GM23338 (cell line): ENCODE measurements at regions not wholly inside any gene's neighbourhood (a gene's known extent, or its start where the extent isn't known, plus 50 kb on each side); places are given as distances from the start of the nearest gene placed in this dataset.

Experiments used
- ATAC-seq: fragments of 200-7000 bp; cut with Tn5 transposase; 3 replicates; pipeline ENCODE4 v1.9.1; 2020
- DNase-seq: peaks from one replicate; pipeline ENCODE4 v3.0.0-alpha.2; 2015; ENCODE audit warnings: low spot score
- H2AFZ ChIP-seq: fragments of 200-600 bp; sonication (generic); 2 replicates; pipeline ENCODE4 v1.8.0; 2016; ENCODE audit warnings: antibody characterized with exemption, mild to moderate bottlenecking, moderate library complexity
- H3F3A ChIP-seq: fragments of 200-600 bp; sonication (generic); replicated peaks from 2 replicates; pipeline ENCODE4 v1.8.0; 2017; ENCODE audit warnings: antibody characterized with exemption, mixed run types, low read depth
- H3K27ac ChIP-seq: fragments of 200-600 bp; sonication (generic); 2 replicates; pipeline ENCODE4 v1.6.1; 2016; ENCODE audit warnings: low read depth
- H3K27me3 ChIP-seq: fragments of 200-600 bp; sonication (generic); 2 replicates; pipeline ENCODE4 v1.8.0; 2016; ENCODE audit warnings: mild to moderate bottlenecking, mixed run types, moderate library complexity; ENCODE audit not compliant: insufficient read depth
- H3K36me3 ChIP-seq: fragments of 200-600 bp; sonication (generic); 2 replicates; pipeline ENCODE4 v1.8.0; 2016; ENCODE audit warnings: mild to moderate bottlenecking; ENCODE audit not compliant: insufficient read depth
- H3K4me1 ChIP-seq: fragments of 200-600 bp; sonication (generic); 2 replicates; pipeline ENCODE4 v1.8.0; 2016; ENCODE audit warnings: mild to moderate bottlenecking, moderate library complexity; ENCODE audit not compliant: insufficient read depth
- H3K4me2 ChIP-seq: fragments of 200-600 bp; sonication (generic); 2 replicates; pipeline ENCODE4 v1.7.1; 2017; ENCODE audit warnings: mixed run types
- H3K4me3 ChIP-seq: fragments of 200-600 bp; sonication (generic); 2 replicates; pipeline ENCODE4 v1.6.1; 2016; ENCODE audit warnings: mixed run types
- H3K79me2 ChIP-seq: fragments of 200-600 bp; sonication (generic); replicated peaks from 2 replicates; pipeline ENCODE4 v1.8.0; 2017; ENCODE audit warnings: mild to moderate bottlenecking; ENCODE audit not compliant: insufficient read depth
- H3K9me2 ChIP-seq: fragments of 200-600 bp; sonication (generic); 2 replicates; pipeline ENCODE4 v1.8.0; 2017; ENCODE audit not compliant: insufficient read depth
- H4K20me1 ChIP-seq: fragments of 200-600 bp; sonication (generic); replicated peaks from 2 replicates; pipeline ENCODE4 v1.8.0; 2017; ENCODE audit warnings: mild to moderate bottlenecking; ENCODE audit not compliant: insufficient read depth
- H3K27ac Mint-ChIP-seq: 2 replicates; pipeline ENCODE4 v1.8.0; 2020; ENCODE audit warnings: inconsistent platforms, mild to moderate bottlenecking, moderate library complexity, mixed read lengths
- H3K27me3 Mint-ChIP-seq: 3 replicates; pipeline ENCODE4 v1.8.0; 2022; ENCODE audit warnings: low read depth, mild to moderate bottlenecking, moderate library complexity, mixed read lengths, inconsistent platforms; ENCODE audit not compliant: insufficient read depth, poor library complexity
- H3K36me3 Mint-ChIP-seq: 3 replicates; pipeline ENCODE4 v1.8.0; 2021; ENCODE audit warnings: low read depth, mild to moderate bottlenecking, inconsistent platforms, moderate library complexity, mixed read lengths
- H3K4me1 Mint-ChIP-seq: 3 replicates; pipeline ENCODE4 v1.8.0; 2020; ENCODE audit warnings: mild to moderate bottlenecking, inconsistent platforms, mixed read lengths
- H3K4me3 Mint-ChIP-seq: 3 replicates; pipeline ENCODE4 v1.8.0; 2021; ENCODE audit warnings: moderate library complexity, mild to moderate bottlenecking, inconsistent platforms, mixed read lengths
- H3K9me3 Mint-ChIP-seq: 3 replicates; pipeline ENCODE4 v1.8.0; 2020; ENCODE audit warnings: moderate library complexity, mild to moderate bottlenecking, inconsistent platforms, mixed read lengths
- CREB1 ChIP-seq: fragments of 250-450 bp; sonication (Bioruptor Pico); IDR thresholded peaks from 2 replicates; pipeline ENCODE4 v1.5.0; 2020; ENCODE audit warnings: low read depth, mild to moderate bottlenecking, moderate library complexity
- EZH2 ChIP-seq: fragments of 200-600 bp; sonication (generic); IDR thresholded peaks from one replicate; pipeline ENCODE4 v1.8.0; 2017; ENCODE audit warnings: antibody characterized with exemption, mild to moderate bottlenecking, low read depth; ENCODE audit not compliant: unreplicated experiment
- EZH2phosphoT487 ChIP-seq: fragments of 200-600 bp; sonication (generic); IDR thresholded peaks from one replicate; pipeline ENCODE4 v1.8.1; 2018; ENCODE audit warnings: antibody characterized with exemption; ENCODE audit not compliant: unreplicated experiment
- JUNB ChIP-seq: IDR thresholded peaks from one replicate; pipeline ENCODE4 v1.6.1; 2016; ENCODE audit warnings: antibody characterized with exemption; ENCODE audit not compliant: unreplicated experiment
- NANOG ChIP-seq: IDR thresholded peaks from 2 replicates; pipeline ENCODE4 v1.6.1; 2016; ENCODE audit warnings: antibody characterized with exemption, borderline replicate concordance
- POLR2AphosphoS5 ChIP-seq: IDR thresholded peaks from 2 replicates; pipeline ENCODE4 v1.6.1; 2016; ENCODE audit warnings: antibody characterized with exemption, low read depth
- STAT1 ChIP-seq: IDR thresholded peaks from one replicate; pipeline ENCODE4 v1.6.1; 2016; ENCODE audit warnings: antibody characterized with exemption; ENCODE audit not compliant: unreplicated experiment
- ZNF114 ChIP-seq: fragments of 250-450 bp; sonication (Bioruptor Pico); IDR thresholded peaks from 2 replicates; pipeline ENCODE4 v1.5.0; 2020; ENCODE audit warnings: mild to moderate bottlenecking, moderate library complexity
- ZNF331 ChIP-seq: fragments of 250-450 bp; sonication (Bioruptor Pico); IDR thresholded peaks from 2 replicates; pipeline ENCODE4 v1.5.0; 2020; ENCODE audit warnings: low read depth, mild to moderate bottlenecking, moderate library complexity
- TF ChIP-seq, protein P1 (sequence below): IDR thresholded peaks from one replicate; pipeline ENCODE4 v1.6.1; 2018; ENCODE audit warnings: antibody characterized with exemption; ENCODE audit not compliant: unreplicated experiment
- TF ChIP-seq, protein P2 (sequence below): IDR thresholded peaks from 2 replicates; pipeline ENCODE4 v1.6.1; 2016; ENCODE audit warnings: antibody characterized with exemption
- TF ChIP-seq, protein P3 (sequence below), 2 experiments: fragments of 200-600 bp in 1 of 2; sonication (generic) in 1 of 2; conservative IDR thresholded peaks; 2 replicates each; pipeline versions ENCODE4 v1.5.1 to v1.6.1; 2016 to 2017; ENCODE audit warnings: antibody characterized with exemption in 2 of 2, low read depth in 2 of 2, mild to moderate bottlenecking in 2 of 2, moderate library complexity in 1 of 2

DNA sequence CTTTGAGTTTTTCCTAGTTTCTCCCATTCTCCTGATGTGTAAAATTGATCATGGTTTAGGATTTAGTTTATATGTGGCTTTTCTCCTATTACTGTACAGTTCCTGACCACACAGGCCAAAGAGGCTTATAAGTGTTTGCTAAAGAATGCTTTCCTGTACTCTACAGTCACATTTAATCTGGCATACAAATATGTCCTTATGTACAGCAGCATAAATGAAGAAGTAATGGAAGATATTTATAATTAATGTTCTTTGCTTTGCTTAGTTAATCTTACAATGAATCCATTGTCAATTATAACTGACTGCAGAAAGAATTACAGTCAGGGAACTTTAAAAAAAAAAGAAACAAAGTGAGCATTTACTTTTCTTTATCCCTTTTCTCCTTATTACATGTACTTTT lies 293.9 kb downstream of the KCNC2 start:
- Mint-ChIP-seq H3K27ac (no peak overlapping the region), H3K4me1 (no peaks in the 10 kb centered on the region), H3K9me3 (no peaks in the 10 kb centered on the region), H3K27me3 (no peaks in the 10 kb centered on the region), H3K36me3 (no peaks in the 10 kb centered on the region), H3K4me3 (no peak overlapping the region)
- no peaks in the 10 kb centered on the region for H3K27me3 ChIP-seq
- no peak overlapping the region for H3K4me2 ChIP-seq
- H3F3A ChIP-seq = no peaks in the 10 kb centered on the region
- no peaks in the 10 kb centered on the region for H3K36me3 ChIP-seq
- H3K27ac ChIP-seq = no peak overlapping the region
- H4K20me1 ChIP-seq = no peaks in the 10 kb centered on the region
- H3K79me2 ChIP-seq = no peaks in the 10 kb centered on the region
- TF ChIP-seq ZNF331 (CRISPR knock-in tag) (no peak), ZNF114 (CRISPR knock-in tag) (no peak), CREB1 (CRISPR knock-in tag) (no peak), STAT1 (no peak), POLR2AphosphoS5 (no peak), EZH2phosphoT487 (no peak), NANOG (no peak)
- TF ChIP-seq, protein P1, sequence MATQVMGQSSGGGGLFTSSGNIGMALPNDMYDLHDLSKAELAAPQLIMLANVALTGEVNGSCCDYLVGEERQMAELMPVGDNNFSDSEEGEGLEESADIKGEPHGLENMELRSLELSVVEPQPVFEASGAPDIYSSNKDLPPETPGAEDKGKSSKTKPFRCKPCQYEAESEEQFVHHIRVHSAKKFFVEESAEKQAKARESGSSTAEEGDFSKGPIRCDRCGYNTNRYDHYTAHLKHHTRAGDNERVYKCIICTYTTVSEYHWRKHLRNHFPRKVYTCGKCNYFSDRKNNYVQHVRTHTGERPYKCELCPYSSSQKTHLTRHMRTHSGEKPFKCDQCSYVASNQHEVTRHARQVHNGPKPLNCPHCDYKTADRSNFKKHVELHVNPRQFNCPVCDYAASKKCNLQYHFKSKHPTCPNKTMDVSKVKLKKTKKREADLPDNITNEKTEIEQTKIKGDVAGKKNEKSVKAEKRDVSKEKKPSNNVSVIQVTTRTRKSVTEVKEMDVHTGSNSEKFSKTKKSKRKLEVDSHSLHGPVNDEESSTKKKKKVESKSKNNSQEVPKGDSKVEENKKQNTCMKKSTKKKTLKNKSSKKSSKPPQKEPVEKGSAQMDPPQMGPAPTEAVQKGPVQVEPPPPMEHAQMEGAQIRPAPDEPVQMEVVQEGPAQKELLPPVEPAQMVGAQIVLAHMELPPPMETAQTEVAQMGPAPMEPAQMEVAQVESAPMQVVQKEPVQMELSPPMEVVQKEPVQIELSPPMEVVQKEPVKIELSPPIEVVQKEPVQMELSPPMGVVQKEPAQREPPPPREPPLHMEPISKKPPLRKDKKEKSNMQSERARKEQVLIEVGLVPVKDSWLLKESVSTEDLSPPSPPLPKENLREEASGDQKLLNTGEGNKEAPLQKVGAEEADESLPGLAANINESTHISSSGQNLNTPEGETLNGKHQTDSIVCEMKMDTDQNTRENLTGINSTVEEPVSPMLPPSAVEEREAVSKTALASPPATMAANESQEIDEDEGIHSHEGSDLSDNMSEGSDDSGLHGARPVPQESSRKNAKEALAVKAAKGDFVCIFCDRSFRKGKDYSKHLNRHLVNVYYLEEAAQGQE = no peak
- H3K9me2 ChIP-seq = no peaks in the 10 kb centered on the region
- no peak overlapping the region for H3K4me3 ChIP-seq
- DNase-seq (no peak), ATAC-seq (no peak)
- H3K4me1 ChIP-seq = no peaks in the 10 kb centered on the region; the same call in 1 of the 2 replicates
- H2AFZ ChIP-seq = no peak overlapping the region

DNA sequence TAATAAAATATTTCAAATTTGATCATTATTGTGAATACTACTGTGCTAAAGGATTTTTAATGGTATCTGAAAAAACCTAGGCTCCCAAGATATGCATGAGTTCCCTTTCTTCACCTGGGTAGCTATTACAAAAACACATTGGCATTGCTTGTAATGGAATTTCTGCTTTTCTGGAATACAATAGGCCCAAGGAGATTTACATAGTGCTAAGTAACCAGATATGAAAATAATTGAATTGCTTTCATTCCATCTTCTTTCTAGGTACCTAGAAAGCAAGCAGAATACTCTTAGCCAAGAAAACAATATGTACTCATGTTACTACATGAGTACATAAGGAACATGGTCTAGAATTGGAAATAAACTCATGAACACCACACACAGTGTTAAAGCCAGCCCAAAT lies 291.9 kb downstream of the KCNC2 start:
- H3K36me3 ChIP-seq = no peaks in the 10 kb centered on the region
- H3K27ac Mint-ChIP-seq = no peak overlapping the region
- ATAC-seq (no peak), DNase-seq (no peak)
- H3K4me2 ChIP-seq = no peak overlapping the region
- no peaks in the 10 kb centered on the region for H3K9me2 ChIP-seq
- H2AFZ ChIP-seq = no peak overlapping the region
- H3K4me3 ChIP-seq = no peak overlapping the region
- H3K79me2 ChIP-seq = no peaks in the 10 kb centered on the region
- no peaks in the 10 kb centered on the region for H3K27me3 Mint-ChIP-seq
- H3K9me3 Mint-ChIP-seq = no peaks in the 10 kb centered on the region
- no peaks in the 10 kb centered on the region for H3K36me3 Mint-ChIP-seq
- no peaks in the 10 kb centered on the region for H4K20me1 ChIP-seq
- no peak overlapping the region for H3K27ac ChIP-seq
- no peaks in the 10 kb centered on the region for H3K27me3 ChIP-seq
- H3K4me3 Mint-ChIP-seq = no peak overlapping the region
- H3K4me1 ChIP-seq = no peaks in the 10 kb centered on the region
- H3F3A ChIP-seq = no peaks in the 10 kb centered on the region
- no peaks in the 10 kb centered on the region for H3K4me1 Mint-ChIP-seq
- TF ChIP-seq EZH2phosphoT487 = no peak
- no peak for TF ChIP-seq ZNF114 (CRISPR knock-in tag)
- TF ChIP-seq JUNB = no peak
- no peak for TF ChIP-seq CREB1 (CRISPR knock-in tag)
- TF ChIP-seq, protein P2, sequence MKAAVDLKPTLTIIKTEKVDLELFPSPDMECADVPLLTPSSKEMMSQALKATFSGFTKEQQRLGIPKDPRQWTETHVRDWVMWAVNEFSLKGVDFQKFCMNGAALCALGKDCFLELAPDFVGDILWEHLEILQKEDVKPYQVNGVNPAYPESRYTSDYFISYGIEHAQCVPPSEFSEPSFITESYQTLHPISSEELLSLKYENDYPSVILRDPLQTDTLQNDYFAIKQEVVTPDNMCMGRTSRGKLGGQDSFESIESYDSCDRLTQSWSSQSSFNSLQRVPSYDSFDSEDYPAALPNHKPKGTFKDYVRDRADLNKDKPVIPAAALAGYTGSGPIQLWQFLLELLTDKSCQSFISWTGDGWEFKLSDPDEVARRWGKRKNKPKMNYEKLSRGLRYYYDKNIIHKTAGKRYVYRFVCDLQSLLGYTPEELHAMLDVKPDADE = no peak
- no peak for TF ChIP-seq NANOG
- TF ChIP-seq, protein P3, sequence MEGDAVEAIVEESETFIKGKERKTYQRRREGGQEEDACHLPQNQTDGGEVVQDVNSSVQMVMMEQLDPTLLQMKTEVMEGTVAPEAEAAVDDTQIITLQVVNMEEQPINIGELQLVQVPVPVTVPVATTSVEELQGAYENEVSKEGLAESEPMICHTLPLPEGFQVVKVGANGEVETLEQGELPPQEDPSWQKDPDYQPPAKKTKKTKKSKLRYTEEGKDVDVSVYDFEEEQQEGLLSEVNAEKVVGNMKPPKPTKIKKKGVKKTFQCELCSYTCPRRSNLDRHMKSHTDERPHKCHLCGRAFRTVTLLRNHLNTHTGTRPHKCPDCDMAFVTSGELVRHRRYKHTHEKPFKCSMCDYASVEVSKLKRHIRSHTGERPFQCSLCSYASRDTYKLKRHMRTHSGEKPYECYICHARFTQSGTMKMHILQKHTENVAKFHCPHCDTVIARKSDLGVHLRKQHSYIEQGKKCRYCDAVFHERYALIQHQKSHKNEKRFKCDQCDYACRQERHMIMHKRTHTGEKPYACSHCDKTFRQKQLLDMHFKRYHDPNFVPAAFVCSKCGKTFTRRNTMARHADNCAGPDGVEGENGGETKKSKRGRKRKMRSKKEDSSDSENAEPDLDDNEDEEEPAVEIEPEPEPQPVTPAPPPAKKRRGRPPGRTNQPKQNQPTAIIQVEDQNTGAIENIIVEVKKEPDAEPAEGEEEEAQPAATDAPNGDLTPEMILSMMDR (conservative IDR thresholded peaks at IDR 0.05; ENCODE audit: low read depth in 2 of 2) = no peak
- no peak for TF ChIP-seq POLR2AphosphoS5
- no peak for TF ChIP-seq STAT1
- no peak for TF ChIP-seq EZH2
- TF ChIP-seq ZNF331 (CRISPR knock-in tag) = no peak
